NCI-H510A (cell line): ENCODE measurements at regions not wholly inside any gene's neighbourhood (a gene's known extent, or its start where the extent isn't known, plus 50 kb on each side); places are given as distances from the start of the nearest gene placed in this dataset.
A peak's percentile ranks its signal among the peaks of the same experiment; 100 is the strongest.
"Not testable (repeated sequence)": the region's sequence is repeated elsewhere in the genome, so short reads cannot be mapped to it uniquely, and the experiment has no call there.

Source experiments
- DNase-seq: peaks from one replicate; lab custom pipeline; 2025; lab: John Stamatoyannopoulos, UW

DNA sequence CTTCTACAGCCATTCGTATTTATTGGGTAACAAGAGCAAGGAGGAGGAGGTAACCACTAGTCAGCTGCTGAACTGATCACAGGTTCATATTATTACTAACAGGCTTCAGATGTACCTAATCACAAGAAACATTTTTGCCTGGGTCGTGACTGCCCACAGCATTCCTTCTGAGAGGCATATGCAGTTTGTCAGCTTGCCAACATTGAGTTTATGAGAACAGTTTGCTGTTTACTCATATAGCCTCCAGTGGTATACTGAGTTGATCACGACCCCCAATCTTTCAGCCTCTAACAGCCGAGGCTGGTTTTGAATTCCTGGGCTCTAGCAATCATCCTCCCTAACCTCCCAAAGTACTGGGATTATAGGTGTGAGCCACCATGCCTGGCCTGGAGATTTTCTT lies 693.6 kb downstream of the TLE1 start:
- DNase-seq, result no peak

DNA sequence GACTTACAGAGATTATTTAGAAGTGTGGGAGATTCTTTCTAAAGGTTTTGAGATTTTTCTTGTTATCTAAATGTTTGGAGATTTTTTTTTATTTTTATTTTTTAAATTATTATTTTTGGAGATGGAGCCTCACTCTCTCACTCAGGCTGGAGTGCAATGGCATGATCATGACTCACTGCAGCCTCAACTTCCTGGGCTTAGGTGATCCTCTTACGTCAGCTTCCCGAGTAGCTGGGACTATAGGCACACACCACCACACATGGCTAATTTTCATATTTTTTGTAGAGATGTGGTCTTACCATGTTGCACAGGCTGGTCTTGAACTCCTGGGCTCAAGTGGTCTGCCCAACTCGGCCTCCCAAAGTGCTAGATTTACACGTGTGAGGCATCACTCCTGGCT lies 694.5 kb downstream of the TLE1 start:
- no peak for DNase-seq

DNA sequence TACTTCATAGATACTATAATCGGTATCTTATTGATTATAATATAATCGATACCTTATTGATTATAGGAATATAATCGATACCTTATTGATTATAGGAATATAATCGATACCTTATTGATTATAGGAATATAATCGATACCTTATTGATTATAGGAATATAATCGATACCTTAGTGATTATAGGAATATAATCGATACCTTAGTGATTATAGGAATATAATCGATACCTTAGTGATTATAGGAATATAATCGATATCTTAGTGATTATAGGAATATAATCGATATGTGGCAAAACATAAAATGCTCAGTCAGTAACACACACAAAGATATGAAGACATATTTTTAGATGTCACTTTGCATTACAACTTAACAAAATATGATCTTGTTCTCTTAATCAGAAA lies 703.8 kb downstream of the TLE1 start:
- not testable (repeated sequence) for DNase-seq

DNA sequence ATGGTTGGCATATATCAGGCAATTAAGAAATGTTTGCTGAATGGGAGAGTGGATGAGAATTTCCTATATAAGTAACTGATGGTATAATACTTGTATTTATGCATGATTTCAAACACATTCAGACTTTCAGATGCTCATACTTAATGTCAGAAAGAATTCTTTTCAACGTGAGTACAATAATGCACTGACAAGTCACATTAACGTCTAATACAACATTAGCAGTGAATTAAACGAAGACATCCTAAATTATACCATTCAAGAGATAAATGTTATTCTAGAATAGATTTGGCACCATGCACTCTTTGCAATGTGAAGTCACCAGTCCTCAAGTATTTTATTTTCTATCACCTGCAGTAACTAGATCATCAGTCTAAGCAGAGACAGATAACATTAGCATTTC lies 712.9 kb downstream of the TLE1 start:
- DNase-seq, result no peak

DNA sequence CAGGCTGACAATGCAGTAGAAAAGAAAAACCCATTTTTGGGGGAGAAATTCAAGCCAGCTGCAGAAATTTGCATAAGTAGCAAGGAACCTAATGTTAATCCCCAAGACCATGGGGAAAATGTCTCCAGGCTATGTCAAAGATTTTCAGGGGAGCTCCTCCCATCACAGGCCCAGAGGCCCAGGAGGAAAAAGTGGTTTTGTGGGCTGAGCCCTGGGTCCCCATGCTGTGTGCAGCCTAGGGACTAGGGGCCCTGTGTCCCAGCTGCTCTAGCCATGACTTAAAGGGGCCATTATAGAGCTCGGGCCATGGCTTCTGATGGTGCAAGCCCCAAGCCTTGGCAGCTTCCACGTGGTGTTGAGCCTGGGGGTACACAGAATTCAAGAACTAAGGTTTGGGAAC lies 719.0 kb downstream of the TLE1 start:
- DNase-seq, result not testable (repeated sequence)

DNA sequence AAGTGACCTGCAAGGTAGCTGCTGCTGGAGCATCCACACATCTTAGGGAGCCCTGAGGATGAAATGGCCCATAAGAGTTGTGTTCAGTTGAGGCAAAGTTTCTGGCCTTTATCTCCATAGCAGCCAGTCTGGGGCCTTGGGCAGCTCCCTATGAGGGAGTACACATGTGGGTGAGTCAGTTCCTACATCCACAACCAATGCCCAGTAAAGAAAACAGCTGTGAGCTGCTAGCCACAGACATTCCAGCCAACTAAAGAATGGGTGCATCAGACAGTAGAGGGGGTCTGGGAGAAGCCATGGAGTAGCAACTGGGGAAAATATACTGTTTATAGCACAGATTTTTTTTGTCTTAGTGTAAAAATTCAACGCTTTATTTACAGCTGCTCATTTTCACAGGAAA lies 720.7 kb downstream of the TLE1 start:
- no peak for DNase-seq

DNA sequence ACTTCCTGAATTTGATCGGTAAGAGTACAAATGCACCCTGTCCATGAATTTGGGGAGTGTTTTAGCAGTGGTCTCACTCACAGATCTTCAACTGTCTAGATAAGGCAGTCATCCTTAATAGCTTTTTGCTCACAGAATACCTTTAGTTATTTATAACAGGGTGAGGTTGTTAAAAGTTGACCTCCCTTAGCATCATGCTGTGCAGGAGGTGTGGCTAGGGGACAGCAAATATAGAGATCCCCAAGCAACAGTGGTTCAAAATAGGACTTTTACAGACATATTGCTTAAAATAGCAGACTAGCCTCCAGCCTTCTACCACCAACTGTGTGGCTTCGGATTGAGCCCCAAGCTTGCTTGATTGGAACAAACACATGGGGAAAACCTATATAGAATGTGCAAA lies 724.4 kb downstream of the TLE1 start:
- DNase-seq, result no peak

DNA sequence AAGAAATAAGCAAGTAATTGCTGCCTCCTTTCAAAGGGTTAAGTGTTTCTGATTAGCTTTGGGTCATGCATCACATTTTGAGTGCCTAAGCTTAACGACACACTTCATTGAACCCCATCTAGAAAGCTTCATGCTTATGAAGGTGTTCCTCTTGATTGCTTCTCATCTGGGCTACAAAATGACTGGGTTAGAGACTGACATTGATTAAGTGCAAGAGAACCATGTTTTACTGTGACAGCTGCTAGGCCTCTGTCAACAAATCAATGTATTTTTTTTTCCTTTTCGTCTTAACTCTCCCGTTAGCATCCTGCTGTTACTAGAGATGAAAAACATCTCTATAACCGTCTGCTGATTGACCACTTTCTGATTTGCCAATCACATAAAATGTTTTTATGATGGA lies 725.0 kb downstream of the TLE1 start:
- DNase-seq, result peak; percentile 27

DNA sequence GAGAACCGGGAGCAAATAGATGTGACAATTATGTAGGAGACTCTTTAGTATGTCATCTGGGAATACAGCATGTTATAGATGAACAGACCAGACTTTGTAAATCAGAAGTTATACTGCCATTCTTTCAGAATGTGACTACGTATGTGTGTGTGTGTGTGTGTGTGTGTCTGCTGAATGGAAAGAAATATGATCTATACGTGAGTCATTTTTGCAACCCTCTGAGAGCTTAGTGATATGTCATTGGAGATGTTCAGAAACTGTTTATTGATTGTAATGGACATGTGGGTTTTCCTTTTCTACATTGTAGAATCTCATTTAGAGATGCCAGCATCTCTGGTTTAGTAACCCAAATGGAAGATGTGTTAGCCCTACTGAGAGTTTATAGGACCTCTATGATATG lies 731.5 kb downstream of the TLE1 start:
- DNase-seq, result no peak

DNA sequence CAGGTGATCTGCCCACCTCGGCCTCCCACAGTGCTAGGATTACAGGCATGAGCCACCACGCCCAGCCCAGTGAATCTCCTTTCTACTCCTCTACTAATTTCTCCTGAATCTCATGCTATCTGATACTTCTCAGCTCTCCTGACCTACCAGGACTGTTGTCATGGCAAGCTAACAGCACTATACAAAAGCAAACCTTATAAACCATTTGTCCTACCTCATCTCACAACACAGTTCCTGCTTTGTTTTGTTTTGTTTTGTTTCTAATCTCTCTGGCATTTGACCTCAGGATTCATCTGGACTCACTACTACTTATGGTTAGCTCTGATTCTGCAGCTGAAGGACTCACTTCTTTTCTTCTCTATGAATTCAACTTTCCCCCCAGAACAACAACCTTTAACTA lies 734.8 kb downstream of the TLE1 start:
- no peak for DNase-seq

DNA sequence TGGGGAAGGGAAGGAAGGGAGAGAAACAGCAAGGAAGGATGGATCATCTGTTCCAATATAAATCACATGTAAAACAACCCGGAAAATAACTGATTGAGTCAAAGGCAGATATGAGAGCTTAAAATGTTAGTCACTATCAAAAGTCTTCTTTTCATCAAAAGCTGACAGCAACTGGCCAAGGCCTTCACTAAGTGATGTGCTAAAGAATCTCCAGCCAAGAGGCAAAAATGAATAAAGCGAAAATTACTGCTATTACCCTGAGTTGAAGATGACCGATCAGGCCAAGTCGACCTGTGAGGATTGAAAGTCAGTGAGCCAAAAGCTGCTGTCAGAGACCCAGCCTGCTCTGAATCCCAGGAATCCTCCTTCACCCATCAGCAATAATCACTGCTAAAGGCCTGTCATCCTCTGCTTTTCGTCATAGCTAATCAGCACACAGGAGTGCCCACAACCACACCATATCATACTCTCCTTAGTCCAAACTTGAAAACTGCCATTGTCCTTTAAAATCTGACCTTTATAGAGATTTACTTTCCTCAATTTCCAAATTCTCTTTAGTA lies 736.9 kb downstream of the TLE1 start:
- DNase-seq, result no peak

DNA sequence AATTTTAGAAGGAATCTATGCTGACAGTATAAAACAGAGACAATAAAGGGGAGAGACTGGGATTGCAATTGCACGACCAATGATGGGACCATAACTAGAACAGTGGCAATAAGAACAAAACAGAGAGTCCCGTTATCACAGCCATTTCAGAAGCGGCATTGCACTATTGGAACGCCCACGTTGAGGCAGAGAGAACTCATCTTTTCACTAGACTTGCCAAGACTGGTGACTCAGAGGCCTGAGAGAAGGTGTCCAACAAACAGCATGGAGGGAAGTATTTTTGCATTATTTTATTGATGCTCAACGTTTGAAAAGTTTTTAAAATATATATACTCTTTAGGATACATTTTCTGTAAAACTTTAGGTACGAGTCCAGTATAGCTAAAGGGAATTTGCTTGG lies 737.7 kb downstream of the TLE1 start:
- no peak for DNase-seq

DNA sequence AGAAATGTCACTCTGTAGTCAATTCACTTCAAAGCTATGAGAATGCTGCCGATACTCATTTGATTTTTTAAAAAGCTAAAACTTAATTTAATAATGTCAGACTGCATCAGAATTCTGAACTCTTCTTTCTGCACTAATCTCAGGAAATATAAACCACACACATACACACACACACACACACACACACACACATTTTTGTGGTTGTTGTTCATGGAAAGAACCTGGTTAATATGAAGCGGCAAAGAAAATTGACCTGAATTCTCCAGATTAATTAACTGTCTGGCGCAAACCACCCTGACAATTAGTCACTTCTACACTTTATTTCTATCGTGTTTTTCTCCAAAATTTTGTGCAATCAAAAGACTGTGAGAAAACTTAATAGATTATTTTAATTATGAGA lies 740.5 kb downstream of the TLE1 start:
- no peak for DNase-seq

DNA sequence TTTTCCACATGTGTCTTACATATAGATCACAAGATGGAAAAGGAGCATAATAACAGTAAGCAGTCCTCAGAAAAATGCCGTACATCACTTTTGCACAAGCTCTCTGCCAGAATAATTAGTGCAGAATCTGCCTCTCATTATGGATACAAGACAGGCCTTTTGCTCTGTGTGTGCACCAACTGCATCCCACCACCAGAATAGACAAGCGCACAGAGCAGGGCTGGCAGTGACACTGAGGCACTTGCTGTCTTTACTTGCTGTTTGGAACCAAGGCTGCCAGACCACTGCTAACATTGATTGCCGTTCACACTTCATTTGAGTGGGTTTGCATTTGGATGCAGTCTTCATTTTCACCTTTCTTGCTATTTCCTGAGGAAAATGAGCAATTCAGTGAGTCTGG lies 741.3 kb downstream of the TLE1 start:
- DNase-seq, result no peak

DNA sequence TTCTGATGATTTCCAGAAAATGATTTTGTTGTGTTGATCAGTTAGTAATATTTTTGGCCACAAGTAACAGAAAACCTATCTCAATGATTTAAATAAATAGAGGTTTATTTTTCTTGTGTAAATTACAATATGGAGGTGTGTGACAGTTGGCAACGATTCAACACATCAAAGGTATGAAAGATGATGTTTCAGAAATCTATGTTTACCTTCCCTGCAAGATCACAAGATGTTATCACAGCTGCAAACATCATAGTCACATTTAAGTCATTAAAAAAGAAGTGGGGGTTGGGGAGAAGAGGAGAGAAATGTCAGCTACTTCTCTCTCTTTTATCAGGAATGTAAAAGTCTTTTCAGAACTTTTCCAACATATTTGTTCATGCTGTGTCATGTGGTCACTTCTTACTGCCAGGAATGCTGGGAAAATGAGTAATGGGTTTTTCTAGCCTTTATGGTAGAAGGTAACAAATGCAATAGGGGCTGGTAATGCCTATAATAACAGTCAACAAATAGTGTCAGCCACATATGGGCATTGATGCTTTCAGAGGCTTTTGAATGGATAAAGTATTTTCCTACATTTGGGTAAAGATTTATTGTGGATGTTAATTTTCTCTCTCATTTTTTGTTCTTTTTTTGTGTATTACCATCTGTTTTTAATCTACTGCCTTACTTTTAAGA lies 742.7 kb downstream of the TLE1 start:
- DNase-seq, result peak; percentile 18

DNA sequence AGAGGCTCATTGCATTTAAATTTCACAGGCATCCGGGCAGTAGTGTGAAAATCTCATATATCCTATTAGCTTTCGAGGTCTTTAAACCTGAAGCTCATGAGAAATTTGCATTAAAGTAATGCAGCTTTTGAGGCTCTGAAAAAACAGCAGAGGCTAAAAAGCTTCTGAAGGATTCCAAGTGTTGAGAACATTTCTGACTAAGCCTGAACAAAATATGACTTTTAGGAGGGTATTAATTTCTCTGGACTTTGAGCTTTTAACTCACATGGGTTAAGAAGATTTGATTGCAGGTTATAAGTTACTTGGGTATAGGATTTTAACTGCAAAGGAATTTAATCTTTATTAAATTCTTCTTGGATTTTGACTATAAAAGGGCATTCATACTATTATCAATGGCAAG lies 743.9 kb downstream of the TLE1 start:
- no peak for DNase-seq

DNA sequence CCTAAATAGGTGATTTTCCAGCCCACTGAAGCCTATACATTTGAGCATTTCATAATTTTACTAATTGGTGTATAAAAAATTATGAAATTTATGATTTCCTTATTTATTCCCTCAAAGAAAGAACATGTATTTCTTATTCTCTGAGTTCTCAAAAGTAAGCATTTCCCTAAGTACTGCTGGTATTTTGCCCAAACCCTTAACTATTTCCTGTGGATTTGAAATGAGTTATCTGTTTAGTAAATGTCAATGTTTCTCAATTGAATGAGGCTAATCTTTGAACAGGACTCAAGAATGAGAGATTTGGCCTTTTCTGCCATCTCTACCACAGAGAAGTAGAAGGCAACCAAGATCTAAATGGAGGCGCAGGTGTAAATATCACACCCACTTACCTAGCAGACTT lies 751.7 kb downstream of the TLE1 start:
- DNase-seq, result no peak

DNA sequence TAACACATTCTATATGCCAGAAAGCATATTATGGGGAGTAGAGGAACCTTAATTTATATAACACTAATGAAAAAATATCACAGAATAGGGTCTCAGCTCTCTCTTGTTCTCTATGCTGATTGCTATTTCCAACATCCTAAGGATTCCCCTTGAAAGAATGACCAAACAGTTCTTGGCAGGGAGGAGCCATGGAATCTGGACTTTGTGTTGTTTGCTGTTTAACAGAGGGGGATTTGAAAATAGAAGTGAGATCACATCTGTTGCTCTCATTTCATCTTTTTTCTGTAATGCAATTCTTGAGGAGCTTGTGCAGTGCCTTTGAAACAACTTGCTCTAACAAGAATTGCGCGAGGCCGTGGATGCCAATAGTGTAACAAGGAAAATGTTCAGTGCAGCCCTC lies 755.3 kb downstream of the TLE1 start:
- DNase-seq, result no peak

DNA sequence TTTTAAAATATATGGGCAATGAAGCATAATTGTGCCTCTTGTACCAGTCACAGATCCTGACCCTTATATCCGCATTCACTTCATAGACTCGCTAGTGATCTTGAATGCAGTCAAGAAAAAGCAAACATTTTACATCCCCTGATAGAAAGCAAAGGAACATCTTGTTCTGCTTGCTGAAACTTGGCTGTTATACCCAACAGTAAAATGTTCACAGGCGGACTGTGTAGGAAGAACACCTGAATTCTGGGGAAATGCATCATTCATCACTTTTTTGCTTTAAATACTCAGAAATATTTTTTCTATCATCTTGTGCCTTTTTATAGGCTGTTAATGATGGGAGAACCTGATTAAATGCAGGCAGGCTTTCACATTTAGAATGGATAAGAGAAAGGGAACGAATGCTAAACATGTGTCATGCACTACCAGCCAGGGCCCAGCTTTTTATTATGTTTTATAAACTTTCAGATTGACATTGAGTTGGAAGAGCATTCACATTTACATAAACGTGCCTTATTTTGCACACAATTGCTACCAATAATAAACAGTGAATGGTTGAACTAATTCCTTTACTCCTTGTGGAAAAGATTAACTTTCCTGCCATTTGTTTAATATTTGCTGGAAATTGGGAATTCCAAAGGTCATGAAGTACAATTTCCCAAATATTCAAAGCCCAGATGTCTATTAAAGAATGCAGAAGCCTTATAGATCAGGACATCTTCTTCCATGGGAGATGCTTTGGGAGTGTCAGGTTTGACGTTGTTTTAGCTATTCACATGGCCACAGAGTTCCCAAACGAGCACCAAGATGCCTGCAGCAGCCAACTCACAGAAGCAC lies 756.2 kb downstream of the TLE1 start:
- no peak for DNase-seq

DNA sequence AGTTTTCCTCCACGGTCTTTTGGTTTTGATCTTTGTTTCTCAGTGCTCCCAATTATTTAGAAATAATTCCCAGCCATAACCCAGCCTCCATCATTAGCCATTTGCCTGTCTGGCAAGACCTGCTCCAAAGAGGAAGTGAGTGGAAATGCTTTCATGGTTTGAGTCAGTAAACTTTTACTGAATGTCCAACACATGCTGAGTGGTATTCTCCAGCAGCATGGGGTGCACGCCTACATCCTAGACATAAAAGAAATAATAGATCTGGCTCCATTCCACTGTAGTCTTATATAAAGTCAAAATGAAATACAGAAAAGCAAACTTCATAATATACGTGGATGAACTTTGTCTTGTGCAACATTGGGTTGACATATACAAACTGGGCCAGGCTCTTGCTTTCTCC lies 757.2 kb downstream of the TLE1 start:
- DNase-seq, result no peak

DNA sequence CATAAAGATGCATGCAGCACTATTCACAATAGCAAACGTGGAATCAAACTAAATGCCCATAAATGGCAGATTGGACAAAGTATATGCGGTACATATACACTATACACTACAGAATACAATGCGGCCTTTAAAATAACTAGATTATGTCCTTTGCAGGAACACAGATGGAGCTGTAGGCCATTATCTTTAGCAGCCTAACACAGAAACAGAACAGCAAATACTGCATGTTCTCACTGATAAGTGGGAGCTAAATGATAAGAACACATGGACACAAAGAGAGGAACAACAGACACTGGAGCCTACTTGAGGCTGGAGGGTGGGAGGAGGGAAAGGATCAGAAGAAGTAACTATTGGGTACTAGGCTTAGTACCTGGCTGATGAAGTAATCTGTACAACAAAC lies 758.2 kb downstream of the TLE1 start:
- no peak for DNase-seq

DNA sequence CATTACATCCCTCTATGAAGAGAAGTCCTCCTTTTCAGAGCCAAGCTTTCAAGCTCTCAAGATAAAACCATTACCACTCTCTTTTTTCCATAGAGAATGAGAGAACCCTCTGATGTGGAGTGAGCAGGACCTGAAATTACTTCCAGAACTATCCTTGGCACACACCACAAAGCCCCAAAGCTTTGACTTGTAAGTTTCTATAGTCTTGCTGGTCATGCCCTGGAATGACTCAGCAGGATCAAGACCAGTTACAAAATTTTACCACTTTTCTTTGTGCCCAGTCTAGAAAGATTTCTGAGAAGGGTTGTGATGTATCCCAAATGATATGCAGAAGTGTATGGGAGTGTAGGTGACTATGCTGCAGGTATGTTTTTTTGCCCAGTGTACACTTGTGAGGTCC lies 760.6 kb downstream of the TLE1 start:
- DNase-seq, result no peak

DNA sequence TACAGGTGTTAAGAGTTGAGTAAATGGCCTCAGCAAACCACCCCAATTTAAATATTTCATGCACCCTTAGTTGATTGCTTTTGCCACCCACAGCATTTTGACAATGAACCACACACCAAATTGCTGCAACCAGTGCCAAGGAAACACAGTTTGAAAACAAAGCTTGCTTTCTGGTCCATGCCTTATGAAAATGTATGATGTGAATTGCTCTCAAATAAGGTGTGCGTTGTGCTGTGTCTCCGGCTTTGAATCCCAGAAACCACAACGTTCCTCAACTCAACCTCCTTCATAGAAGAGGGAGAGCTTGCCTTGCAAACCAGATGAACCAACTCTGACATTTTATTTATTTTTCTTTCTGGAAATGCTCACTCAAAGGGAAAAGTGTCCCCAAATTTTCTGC lies 762.7 kb downstream of the TLE1 start:
- DNase-seq, result no peak

DNA sequence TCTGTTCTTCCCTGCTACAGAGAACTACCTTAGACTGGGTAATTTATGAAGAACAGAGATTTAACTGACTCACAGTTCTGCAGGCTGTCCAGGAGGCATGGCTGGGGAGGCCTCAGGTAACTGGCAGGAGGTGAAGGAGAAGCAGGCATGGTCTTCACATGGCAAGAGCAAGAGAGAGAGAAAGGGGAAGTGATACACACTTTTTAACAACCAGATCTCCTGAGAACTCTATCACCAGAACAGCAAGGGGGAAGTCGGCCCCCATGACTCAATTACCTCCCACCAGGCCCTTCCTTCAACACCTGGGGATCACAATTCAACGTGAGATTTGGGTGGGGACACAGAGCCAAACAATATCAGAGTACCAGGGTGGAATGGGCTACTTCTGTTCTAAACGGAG lies 766.8 kb downstream of the TLE1 start:
- no peak for DNase-seq
